Posterior vena cava (tissue), 2 donors: ENCODE measurements at regions not wholly inside any gene's neighbourhood (a gene's known extent, or its start where the extent isn't known, plus 50 kb on each side); places are given as distances from the start of the nearest gene placed in this dataset.
A peak's percentile ranks its signal among the peaks of the same experiment; 100 is the strongest.
"Not testable (repeated sequence)": the region's sequence is repeated elsewhere in the genome, so short reads cannot be mapped to it uniquely, and the experiment has no call there.

Experiments
- DNase-seq: peaks from one replicate; pipeline ENCODE4 v3.0.0-alpha.2; 2020; ENCODE audit warnings: low spot score
- intact Hi-C, 2 donors: fragments of 100-400 bp; cut with DNase I; formaldehyde crosslinking; loops; one replicate each; pipeline versions ENCODE4 v1.14.1 to v1.14.2; 2022 to 2023
- donor health status: DM: yes; HTN: yes; CAD: no.
- donor health status: DM: yes; HTN: yes; CAD: no.

DNA sequence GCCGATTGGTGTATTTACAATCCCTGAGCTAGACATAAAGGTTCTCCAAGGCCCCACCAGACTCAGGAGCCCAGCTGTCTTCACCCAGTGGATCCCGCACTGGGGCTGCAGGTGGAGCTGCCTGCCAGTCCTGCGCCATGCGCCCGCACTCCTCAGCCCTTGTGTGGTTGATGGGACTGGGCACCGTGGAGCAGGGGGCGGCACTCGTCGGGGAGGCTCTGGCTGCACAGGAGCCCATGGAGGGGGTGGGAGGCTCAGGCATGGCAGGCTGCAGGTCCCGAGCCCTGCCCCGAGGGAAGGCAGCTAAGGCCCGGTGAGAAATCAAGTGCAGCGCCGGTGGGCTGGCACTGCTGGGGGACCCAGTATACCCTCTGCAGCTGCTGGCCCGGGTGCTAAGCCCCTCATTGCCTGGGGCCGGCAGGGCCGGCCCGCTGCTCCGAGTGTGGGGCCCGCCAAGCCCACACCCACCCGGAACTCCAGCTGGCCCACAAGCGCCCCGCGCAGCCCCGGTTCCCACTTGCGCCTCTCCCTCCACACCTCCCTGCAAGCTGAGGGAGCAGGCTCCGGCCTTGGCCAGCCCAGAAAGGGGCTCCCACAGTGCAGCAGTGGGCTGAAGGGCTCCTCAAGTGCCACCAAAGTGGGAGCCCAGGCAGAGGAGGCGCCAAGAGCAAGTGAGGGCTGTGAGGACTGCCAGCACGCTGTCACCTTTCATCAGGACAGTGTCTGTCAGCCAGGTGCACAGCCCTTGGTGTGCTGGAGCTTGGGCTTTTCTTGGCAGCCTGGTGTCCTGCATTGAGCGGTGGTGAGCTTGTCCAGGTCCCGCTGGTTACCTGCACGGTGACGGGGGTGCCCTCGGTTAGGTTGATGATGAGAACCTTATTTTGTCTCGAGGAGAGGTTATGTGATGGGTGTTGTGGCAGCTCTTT, 185.5 kb downstream of the UBE3A start:
- intact Hi-C loops = not testable (repeated sequence)
- peak; percentile 73 for DNase-seq

GRCh38 chr15:25268166-25268565, 170.7 kb downstream of the UBE3A start:
- intact Hi-C loops = no loop called here
- no peak for DNase-seq
